Stomach (tissue), 8 donors: ENCODE measurements at regions not wholly inside any gene's neighbourhood (a gene's known extent, or its start where the extent isn't known, plus 50 kb on each side); places are given as distances from the start of the nearest gene placed in this dataset.

Experiments
- DNase-seq, 2 donors: peaks; one replicate each; pipeline versions ENCODE4 v3.0.0 to v3.0.0-alpha.2; 2013 to 2019
- H3K27ac ChIP-seq, 5 donors: fragments of 200-600 bp in 4 of 5; sonication (generic) in 4 of 5; one replicate each; pipeline ENCODE4 v1.5.1; 2013 to 2019; ENCODE audit warnings: mild to moderate bottlenecking in 1 of 5, moderate library complexity in 1 of 5
- H3K27me3 ChIP-seq, 3 donors: fragments of 200-600 bp; sonication (generic); one replicate each; pipeline ENCODE4 v1.5.1; 2017 to 2019; ENCODE audit warnings: mixed run types in 1 of 3
- H3K36me3 ChIP-seq, 4 donors: fragments of 200-600 bp; sonication (generic); 1 replicate in 3 of 4; 2 replicates in 1 of 4; pipeline ENCODE4 v1.5.1; 2016 to 2019
- H3K4me1 ChIP-seq, 4 donors: fragments of 200-600 bp; sonication (generic); one replicate each; pipeline ENCODE4 v1.5.1; 2016 to 2019
- H3K4me3 ChIP-seq, 4 donors: fragments of 200-600 bp; sonication (generic) in 3 of 4; one replicate each; pipeline ENCODE4 v1.5.1; 2016 to 2019; ENCODE audit warnings: mild to moderate bottlenecking in 1 of 4
- H3K9me3 ChIP-seq, 4 donors: fragments of 200-600 bp; sonication (generic); one replicate each; pipeline ENCODE4 v1.5.1; 2016 to 2019
- EP300 ChIP-seq: sonication (generic); formaldehyde crosslinking; IDR thresholded peaks from one replicate; pipeline ENCODE4 v1.6.1; 2017; ENCODE audit warnings: antibody characterized with exemption
- POLR2A ChIP-seq, 4 donors: fragments of 450-650 bp; IDR thresholded peaks; one replicate each; pipeline ENCODE4 v1.6.1; 2016; ENCODE audit warnings: antibody characterized with exemption in 4 of 4, control low read depth in 2 of 4, mild to moderate bottlenecking in 1 of 4, moderate library complexity in 1 of 4
- POLR2AphosphoS5 ChIP-seq, 3 donors: sonication (generic); formaldehyde crosslinking; IDR thresholded peaks; one replicate each; pipeline ENCODE4 v1.6.1; 2016; ENCODE audit warnings: antibody characterized with exemption in 3 of 3
- WGBS, 5 donors: extraction: QIAGEN DNeasy Blood & Tissue Kit in 3 of 5; methylation state at CpG; one replicate each; pipeline versions ENCODE4 v1.1.5 to v1.1.7; 2013 to 2018; 5-methylcytosine and 5-hydroxymethylcytosine counted together
- intact Hi-C: fragments of 100-400 bp; cut with DNase I; formaldehyde crosslinking; loops from one replicate; pipeline ENCODE4 v1.15.1; 2023; ENCODE audit warnings: low total_unique reads
- TF ChIP-seq, protein P1 (sequence below), 7 experiments: fragments of 450-650 bp in 4 of 7; fragments of 200-600 bp in 3 of 7; sonication (generic) in 3 of 7; IDR thresholded peaks; one replicate each; pipeline ENCODE4 v1.5.1; 2016 to 2019; ENCODE audit warnings: antibody characterized with exemption in 7 of 7, control low read depth in 2 of 7, mild to moderate bottlenecking in 1 of 7
- donor health status: healthy with polysubstance abuse.
- donor health status: Bipolar disorder and iron deficiency.
- donor health status: healthy.

- intact Hi-C loops: no loop called here
- Histone ChIP-seq H3K27ac (no peak overlapping the region), H3K4me3 (no peak overlapping the region), H3K36me3 (no peaks in the 10 kb centered on the region), H3K9me3 (no peaks in the 10 kb centered on the region), H3K4me1 (no peaks in the 10 kb centered on the region), H3K27me3 (no peaks in the 10 kb centered on the region)
- 65 to 86% (median 76%) methylated on average over 1 of the region's 1 CpG for WGBS, 5 donors
- TF ChIP-seq, protein P1, sequence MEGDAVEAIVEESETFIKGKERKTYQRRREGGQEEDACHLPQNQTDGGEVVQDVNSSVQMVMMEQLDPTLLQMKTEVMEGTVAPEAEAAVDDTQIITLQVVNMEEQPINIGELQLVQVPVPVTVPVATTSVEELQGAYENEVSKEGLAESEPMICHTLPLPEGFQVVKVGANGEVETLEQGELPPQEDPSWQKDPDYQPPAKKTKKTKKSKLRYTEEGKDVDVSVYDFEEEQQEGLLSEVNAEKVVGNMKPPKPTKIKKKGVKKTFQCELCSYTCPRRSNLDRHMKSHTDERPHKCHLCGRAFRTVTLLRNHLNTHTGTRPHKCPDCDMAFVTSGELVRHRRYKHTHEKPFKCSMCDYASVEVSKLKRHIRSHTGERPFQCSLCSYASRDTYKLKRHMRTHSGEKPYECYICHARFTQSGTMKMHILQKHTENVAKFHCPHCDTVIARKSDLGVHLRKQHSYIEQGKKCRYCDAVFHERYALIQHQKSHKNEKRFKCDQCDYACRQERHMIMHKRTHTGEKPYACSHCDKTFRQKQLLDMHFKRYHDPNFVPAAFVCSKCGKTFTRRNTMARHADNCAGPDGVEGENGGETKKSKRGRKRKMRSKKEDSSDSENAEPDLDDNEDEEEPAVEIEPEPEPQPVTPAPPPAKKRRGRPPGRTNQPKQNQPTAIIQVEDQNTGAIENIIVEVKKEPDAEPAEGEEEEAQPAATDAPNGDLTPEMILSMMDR (IDR thresholded peaks at IDR 0.05): no peak
- TF ChIP-seq EP300 (no peak), POLR2AphosphoS5 (IDR thresholded peaks at IDR 0.05) (no peak), POLR2A (IDR thresholded peaks at IDR 0.05) (no peak)
- no peak for DNase-seq
Measured at GRCh38 chr9:30900706-30901105, 1483.7 kb upstream of the ACO1 start.

DNA sequence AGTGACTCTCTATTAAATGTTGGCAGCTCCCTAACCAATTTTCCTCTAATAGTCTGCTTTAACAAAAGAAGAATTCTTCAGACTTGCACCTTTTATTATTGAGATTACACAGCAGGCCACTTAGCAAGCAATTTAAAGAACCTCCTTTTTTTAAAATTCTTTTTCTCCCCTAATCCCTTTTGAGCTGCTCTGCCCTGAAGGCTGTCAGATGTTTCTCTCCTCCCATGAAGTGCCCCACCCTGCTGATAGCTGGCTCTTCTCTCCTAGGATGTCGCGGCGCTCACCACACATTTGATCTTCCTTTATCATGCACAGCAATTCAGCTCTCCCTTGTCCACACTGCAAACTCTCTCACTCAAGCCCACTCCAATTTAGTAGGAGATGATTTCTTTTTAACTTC, 1471.1 kb upstream of the ACO1 start:
- Histone ChIP-seq H3K27ac (no peak overlapping the region), H3K27me3 (no peaks in the 10 kb centered on the region), H3K4me3 (no peak overlapping the region), H3K9me3 (no peaks in the 10 kb centered on the region), H3K36me3 (no peaks in the 10 kb centered on the region), H3K4me1 (no peaks in the 10 kb centered on the region)
- no peak for DNase-seq
- TF ChIP-seq POLR2AphosphoS5 (IDR thresholded peaks at IDR 0.05) (no peak), EP300 (no peak), POLR2A (IDR thresholded peaks at IDR 0.05) (no peak)
- TF ChIP-seq, protein P1 (IDR thresholded peaks at IDR 0.05): no peak
- 53 to 67% (median 60%) methylated on average over 3 of the region's 3 CpGs for WGBS, 5 donors
- intact Hi-C loops: no loop called here

- intact Hi-C loops: no loop called here
- H3K36me3 ChIP-seq: no peaks in the 10 kb centered on the region
- WGBS, 5 donors: 87 to 95% (median 91%) methylated on average over 4 of the region's 4 CpGs
- no peaks in the 10 kb centered on the region for H3K9me3 ChIP-seq
- no peak overlapping the region for H3K4me3 ChIP-seq
- H3K27me3 ChIP-seq: no peaks in the 10 kb centered on the region
- DNase-seq: no peak
- no peaks in the 10 kb centered on the region for H3K4me1 ChIP-seq
- no peak for TF ChIP-seq EP300
- no peak for TF ChIP-seq POLR2AphosphoS5 (IDR thresholded peaks at IDR 0.05)
- TF ChIP-seq POLR2A (IDR thresholded peaks at IDR 0.05): no peak
- TF ChIP-seq, protein P1 (IDR thresholded peaks at IDR 0.05): no peak
- H3K27ac ChIP-seq: no peak overlapping the region
Measured at GRCh38 chr9:30915451-30915850, 1469.0 kb upstream of the ACO1 start.

DNA sequence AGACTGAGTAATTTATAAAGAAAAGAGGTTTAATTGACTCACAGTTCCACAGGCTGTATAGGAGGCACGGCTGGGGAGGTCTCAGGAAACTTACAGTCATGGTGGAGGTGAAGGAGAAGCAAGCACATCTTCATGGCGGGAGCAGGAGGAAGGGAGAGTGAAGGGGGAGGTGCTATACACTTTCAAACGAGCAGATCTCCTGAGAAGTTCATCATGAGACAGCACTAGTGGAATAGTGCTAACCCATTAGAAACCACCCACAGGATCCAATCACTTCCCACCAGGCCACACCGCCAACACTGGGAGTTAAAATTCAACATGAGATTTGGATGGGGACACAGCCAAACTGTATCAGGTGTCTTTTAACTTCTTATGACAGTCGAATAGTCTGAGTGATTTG, 1459.3 kb upstream of the ACO1 start:
- no peaks in the 10 kb centered on the region for H3K36me3 ChIP-seq
- DNase-seq: no peak
- no peak overlapping the region for H3K27ac ChIP-seq
- H3K4me3 ChIP-seq: no peak overlapping the region
- no peak for TF ChIP-seq POLR2A (IDR thresholded peaks at IDR 0.05)
- H3K27me3 ChIP-seq: no peaks in the 10 kb centered on the region
- 75 to 85% (median 81%) methylated on average over 5 of the region's 5 CpGs for WGBS, 5 donors
- intact Hi-C loops: no loop called here
- no peaks in the 10 kb centered on the region for H3K4me1 ChIP-seq
- H3K9me3 ChIP-seq: no peaks in the 10 kb centered on the region

- WGBS, 5 donors: 87 to 100% (median 95%) methylated on average over 2 of the region's 2 CpGs
- Histone ChIP-seq H3K27me3 (no peaks in the 10 kb centered on the region), H3K9me3 (no peaks in the 10 kb centered on the region), H3K4me1 (no peaks in the 10 kb centered on the region), H3K36me3 (no peaks in the 10 kb centered on the region), H3K27ac (no peak overlapping the region), H3K4me3 (no peak overlapping the region)
- TF ChIP-seq, protein P1 (IDR thresholded peaks at IDR 0.05): no peak
- no peak for TF ChIP-seq EP300
- DNase-seq: no peak
- intact Hi-C loops: no loop called here
Measured at GRCh38 chr9:30925635-30926034, 1458.8 kb upstream of the ACO1 start.
